IMR-90 (cell line): ENCODE measurements at regions not wholly inside any gene's neighbourhood (a gene's known extent, or its start where the extent isn't known, plus 50 kb on each side); places are given as distances from the start of the nearest gene placed in this dataset.

Source experiments
- CHD1 ChIP-seq: IDR thresholded peaks from 2 replicates; pipeline ENCODE4 v1.6.1; 2012; ENCODE audit warnings: low read depth, low read length, improper control_type of control experiment
- CTCF ChIP-seq: conservative IDR thresholded peaks from 2 replicates; pipeline ENCODE4 v1.5.1; 2012; ENCODE audit warnings: mild to moderate bottlenecking, low read depth, low read length, improper control_type of control experiment
- MXI1 ChIP-seq: IDR thresholded peaks from 2 replicates; pipeline ENCODE4 v1.6.1; 2012; ENCODE audit warnings: low read depth, mild to moderate bottlenecking, low read length, moderate library complexity, borderline replicate concordance
- POLR2A ChIP-seq: IDR thresholded peaks from 2 replicates; pipeline ENCODE4 v1.6.1; 2012; ENCODE audit warnings: mild to moderate bottlenecking, low read depth, low read length
- RCOR1 ChIP-seq: IDR thresholded peaks from 2 replicates; pipeline ENCODE4 v1.6.1; 2012; ENCODE audit warnings: mild to moderate bottlenecking, low read length, improper control_type of control experiment; ENCODE audit not compliant: insufficient replicate concordance
- SMC3 ChIP-seq: fragments of 150-350 bp; IDR thresholded peaks from 2 replicates; pipeline ENCODE4 v1.6.1; 2016; ENCODE audit warnings: low read depth, mild to moderate bottlenecking, antibody characterized with exemption, low read length, moderate library complexity
- USF2 ChIP-seq: fragments of 150-350 bp; IDR thresholded peaks from 2 replicates; pipeline ENCODE4 v1.6.1; 2017; ENCODE audit warnings: mild to moderate bottlenecking, antibody characterized with exemption, low read length, low read depth

- TF ChIP-seq CTCF (no peak), USF2 (no peak), POLR2A (no peak), SMC3 (no peak), CHD1 (no peak), MXI1 (no peak), RCOR1 (no peak)
Measured at GRCh38 chr3:23709987-23710386, 95.8 kb upstream of the UBE2E1 start.
